ENCODE measurements at regions not wholly inside any gene's neighbourhood (a gene's known extent, or its start where the extent isn't known, plus 50 kb on each side); places are given as distances from the start of the nearest gene placed in this dataset.

DNA sequence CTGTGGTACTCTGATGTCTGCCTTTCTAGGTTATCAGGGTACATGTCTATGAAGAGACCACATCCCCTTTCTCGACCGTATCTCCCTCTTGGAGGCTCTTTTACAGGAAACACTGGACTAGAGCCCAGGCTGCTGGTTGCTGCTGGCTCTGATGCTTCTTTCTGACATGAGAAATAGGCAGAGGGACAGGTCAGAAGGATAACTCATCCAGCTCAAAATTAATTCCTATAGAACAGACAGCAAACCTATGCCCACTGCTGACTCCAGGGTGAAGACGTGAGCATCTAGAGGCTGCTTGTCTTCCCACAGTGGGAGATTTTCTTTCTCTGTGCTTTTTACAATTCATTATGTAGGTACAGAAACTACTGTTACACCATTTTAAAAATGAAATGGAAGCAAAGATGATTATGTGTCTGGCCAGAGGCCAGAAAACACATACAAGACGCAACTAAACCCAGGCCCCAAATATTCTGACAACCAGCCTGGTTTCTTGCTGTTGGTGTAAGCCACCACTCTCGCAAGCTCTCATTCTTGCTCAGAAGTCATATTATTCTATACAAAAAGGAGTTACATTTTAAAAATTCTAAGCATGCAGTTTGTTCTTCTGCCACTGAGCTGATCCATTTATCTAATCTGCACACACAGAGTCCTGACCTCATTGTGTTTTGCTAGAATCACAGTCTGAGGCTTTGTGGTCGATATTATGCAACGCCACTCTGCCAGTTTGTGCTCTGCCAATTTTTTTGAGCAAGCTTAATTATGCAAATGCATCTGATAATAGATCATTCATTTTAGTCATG lies 424.3 kb downstream of the KIF20B start:
- peak; percentile 53 for DNase-seq (ENCODE audit: low read depth)

DNA sequence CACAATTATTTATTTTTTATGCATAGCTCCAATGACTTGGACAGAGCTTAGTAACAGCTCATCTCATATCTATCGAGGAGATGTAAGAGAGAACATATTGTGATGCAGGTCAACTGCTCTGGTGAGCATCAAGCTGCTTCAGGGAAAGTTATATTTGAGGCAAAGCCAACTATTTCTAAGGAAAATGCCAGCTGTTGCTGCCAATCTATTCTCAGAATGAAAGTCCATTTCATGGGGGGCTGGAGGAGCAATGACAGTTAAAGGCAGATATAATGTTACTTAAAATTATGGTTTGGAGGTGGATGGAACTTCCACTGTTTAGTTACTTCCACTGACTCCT lies 424.8 kb downstream of the KIF20B start:
- no peak for DNase-seq (ENCODE audit: low read depth)

DNA sequence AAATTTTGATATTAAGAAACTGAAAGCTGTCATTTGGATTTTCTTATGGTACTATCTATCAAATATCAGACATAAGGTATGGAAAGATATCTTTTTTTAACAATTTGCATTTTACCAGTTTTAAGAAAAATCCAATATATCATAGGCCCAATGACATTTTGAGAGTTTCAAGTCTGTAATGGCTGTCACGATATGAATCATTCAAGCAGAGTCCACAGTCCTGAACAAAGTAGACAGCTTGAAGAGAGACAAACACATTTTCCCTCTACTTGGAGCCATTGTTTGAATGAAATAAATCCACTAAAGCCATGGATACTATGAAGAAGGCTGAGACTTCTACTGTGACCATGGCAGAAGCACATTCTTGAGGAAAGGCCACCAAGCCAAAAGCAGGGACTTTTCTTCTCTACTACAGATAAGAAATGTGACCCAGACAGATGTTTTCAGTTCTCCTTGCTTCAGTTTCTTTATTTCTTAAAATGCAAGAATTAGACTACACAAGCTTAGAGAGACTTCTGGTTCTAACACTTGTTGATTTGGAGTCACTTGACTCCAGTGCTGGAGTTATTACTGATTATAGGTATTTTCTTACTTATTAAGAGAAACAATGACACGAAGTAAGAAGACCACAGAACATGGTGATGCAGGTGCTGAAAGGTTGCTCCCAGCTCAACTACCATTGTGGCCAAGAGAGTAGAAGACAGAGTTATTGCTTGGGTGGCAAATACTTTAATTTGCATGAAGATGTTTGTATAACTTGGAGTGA lies 429.1 kb downstream of the KIF20B start:
- no peak for DNase-seq (ENCODE audit: low read depth)

DNA sequence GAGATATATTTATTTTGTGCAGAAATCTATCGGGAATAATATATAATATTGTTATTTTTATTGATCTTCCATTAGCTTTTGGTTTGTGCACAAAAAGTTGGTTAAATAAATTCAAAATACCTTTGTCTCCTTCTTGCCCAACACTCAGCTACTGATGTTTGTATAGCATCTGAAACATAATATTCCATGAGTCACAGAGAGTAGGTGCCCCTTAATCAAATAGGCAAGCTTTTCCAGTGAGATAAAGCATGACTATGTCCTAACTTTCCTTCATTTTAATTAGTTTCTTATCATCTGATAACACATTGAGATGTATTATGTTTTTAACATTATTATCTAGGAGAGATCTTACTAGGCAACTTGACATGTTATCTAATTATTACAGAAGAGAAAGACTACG lies 432.2 kb downstream of the KIF20B start:
- no peak for DNase-seq (ENCODE audit: low read depth)

DNA sequence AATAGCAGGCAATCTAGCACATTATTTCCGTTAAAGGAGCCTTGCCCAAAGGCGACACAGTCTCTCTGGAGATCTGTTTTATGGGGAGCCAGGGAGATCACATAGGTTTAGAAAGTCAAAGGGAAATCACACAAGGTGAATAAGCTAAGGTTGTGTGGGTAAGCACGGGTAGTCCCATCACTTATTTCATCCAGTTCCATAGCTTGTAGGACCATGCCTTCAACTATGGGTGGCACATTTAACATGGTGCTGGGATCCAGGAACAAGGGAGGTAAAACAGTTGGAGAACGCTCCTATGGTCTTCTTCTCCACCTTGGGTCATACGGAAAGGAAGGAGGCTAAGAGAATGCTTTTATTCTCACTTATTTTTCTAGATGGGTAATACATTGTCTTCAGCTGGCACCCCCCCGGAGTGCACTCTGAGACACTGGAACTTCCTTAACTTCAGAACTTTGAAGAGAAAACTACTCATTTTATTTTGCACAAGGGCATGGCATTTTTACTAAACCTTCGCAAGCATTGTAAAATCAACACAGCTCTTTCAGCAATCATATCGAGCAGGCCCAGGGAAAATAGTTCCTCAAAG lies 435.4 kb downstream of the KIF20B start:
- DNase-seq (ENCODE audit: low read depth), result no peak

DNA sequence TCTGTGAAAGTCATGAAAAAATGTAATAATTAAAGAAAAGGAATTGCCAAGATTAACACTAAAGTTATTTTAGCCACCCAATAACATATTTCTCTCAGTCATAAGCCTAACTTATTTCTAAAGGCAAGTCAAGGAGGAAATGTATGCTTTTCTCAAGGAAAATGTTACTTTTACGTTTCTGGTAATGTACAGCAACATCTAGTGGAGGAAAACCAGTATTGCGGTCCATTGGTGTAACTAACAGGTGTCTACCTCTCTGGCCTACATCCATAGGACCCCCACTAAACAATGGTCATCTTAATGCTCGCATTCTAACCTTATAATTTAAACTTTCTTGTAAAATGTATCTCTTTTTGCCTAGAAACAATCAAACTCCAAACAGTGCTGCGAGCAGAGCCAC lies 437.5 kb downstream of the KIF20B start:
- DNase-seq (ENCODE audit: low read depth), result no peak

DNA sequence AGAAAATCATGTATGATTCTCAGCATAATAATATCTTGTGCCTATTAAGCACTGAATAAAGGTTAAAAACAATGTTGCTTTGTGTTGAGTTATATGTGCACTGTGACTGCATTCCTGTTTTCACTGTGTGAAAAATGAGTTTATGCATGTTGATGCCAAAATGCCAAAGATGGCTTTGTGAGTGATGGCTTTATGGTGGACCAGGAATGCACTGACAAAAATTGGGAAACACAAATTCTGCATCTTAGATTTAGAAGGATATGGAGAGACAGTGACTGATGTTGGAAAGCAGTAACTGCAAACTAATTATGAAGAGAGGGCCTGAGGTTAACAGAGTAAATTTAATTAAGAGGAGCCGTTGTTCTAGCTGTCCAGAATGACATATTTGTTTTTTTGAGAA lies 440.4 kb downstream of the KIF20B start:
- DNase-seq (ENCODE audit: low read depth), result no peak

DNA sequence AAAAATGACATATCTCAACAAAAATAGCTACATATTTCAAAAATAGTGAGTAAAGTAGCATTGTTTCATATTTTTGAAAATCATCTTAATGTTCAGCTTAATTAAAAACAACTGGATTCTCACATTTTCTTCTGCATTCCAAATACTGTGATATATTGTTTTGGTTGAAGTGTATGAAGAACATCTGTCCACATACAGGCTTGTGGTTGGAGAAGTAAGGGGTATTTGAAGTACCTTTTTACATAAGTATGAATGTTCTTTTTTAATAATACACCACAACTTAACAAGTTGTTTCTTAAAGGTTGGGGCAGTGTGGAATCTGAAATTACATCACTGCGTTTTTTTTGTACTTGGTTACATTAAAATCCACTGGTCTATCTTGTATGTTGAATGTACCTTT lies 442.5 kb downstream of the KIF20B start:
- DNase-seq (ENCODE audit: low read depth), result no peak

DNA sequence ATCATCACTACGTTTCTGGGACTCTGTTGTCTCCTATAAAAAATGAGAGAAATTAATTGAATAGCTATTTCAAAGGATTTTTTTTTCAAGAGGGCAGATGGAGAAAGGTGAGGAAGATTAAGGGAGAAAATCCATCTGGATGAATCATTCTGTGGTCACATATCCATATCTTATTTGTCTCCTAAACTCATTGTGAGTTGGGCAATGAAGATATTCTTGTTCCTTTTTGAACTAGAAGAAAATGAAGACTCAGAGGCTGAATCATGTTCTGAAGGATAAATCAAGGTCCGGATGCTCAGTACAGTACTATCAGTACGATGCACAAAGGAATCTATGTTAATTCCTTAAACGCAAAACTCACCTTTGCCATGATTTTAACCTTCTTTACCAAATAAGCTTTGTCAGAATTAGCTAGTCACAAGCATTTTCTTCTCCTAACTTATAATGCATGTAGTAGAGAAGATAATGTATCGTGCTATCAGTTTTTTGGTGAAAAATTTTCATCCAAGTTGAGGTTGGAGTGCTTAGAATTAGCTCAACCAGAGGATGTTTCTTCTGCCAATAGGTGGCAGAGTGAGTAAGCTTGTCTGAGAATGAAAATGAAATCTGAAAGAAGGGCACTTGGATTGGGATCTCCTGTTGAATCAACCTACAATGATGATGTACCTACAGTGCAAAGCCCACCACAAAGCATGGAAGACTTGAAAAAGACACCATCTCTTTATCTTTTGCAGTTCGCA lies 446.9 kb downstream of the KIF20B start:
- no peak for DNase-seq (ENCODE audit: low read depth)

DNA sequence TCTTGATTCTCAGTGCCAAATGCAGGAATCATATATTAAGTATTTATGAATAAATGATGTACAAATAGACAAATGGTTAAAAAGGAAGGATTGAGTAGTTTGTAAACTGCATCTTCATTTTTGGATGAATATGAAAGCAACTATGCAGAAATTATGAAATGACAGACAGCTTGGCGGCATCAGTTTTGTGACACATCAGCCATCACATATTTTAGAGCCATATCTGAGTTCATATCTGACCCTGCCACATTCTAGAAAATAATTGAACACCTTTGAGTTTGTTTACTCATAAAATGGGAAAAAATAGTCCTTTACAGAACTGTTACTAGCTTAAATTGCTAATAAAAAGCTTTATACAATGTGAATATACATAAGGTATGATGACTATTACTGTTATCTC lies 448.2 kb downstream of the KIF20B start:
- DNase-seq (ENCODE audit: low read depth), result no peak

DNA sequence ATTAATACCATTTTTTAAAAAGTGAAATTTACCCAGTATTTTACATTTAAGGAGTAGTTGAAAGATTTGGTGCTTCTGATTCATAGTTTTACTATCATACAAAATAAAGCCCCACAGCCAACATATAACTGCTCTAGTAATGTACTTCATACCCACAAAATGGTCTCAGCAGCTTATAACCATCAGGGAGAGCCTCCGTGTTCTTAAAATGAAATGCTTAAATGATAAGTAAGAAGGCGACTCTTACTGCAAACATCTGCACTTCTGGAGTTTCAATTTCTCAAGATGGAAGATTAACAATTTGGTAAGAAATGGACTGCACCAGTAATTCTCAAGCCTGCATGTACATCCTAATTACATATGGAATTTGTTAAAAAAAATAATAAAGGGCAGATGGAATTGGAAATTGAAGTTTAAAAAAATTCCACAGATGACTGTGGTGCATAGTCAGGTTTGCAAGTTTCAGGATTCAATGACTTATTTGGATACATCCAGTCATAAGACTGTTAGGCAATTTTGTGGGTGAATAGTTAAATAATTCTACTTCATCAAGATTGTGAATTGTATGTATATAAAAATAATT lies 461.0 kb downstream of the KIF20B start:
- peak; percentile 70 for DNase-seq (ENCODE audit: low read depth)

DNA sequence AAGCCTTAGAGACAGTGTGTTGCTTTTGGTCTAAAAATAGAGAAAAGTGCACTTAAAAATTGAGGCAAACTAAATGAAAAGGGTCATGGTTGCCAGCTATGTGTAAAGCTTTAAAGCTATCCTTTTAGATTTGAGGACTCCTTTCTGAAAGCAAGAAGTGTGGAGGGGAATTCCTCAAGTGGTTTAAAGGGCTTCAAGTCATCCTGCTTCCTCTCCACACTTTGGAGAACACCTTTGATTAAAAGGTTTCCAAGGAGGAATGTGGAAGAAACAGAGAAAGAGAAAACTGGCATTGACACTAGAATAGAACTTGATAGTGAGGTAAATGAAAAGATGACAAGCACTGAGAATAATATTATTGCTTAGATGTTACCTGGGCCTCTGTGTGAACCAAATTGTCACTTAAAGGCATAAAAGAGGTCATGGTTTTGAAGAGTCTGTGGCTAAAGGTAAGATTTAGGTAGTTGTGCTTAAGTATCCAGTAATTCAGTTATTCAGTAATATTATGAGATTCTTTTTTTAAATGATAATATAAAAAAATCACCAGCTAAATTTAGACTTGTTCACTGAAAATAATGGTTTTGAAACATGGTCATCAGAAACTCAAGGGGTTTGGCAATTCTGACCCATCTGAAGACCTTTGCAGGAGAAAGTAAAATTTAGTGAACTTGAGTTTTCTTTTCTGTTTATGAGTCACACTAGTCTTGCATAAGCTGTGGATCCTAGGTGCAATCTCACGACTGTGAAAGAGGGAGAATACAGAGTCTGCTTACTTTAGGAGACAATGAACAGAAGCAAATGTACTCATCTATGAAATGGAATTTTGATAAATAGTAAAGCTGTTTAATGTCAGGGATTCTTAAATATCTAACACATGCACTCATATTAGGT lies 466.0 kb downstream of the KIF20B start:
- DNase-seq (ENCODE audit: low read depth), result peak; percentile 36

DNA sequence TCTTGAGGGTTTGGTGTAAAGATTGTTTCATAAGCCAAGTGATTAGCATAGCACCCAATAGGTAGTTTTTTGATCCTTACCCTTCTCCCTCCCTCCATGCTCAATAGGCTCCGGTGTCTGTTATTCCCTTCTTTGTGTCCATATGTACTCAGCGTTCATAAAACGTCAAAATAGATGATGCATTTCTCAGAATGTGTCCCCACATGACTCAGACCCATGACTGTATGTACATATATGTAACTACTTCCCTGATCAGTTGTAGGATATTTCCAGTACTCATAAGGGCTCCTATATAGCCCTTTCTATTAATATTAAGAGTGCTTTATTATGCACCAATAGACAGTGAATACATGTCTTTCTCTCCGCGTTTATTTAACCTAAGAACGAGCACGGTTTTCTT lies 466.9 kb downstream of the KIF20B start:
- DNase-seq (ENCODE audit: low read depth), result no peak

DNA sequence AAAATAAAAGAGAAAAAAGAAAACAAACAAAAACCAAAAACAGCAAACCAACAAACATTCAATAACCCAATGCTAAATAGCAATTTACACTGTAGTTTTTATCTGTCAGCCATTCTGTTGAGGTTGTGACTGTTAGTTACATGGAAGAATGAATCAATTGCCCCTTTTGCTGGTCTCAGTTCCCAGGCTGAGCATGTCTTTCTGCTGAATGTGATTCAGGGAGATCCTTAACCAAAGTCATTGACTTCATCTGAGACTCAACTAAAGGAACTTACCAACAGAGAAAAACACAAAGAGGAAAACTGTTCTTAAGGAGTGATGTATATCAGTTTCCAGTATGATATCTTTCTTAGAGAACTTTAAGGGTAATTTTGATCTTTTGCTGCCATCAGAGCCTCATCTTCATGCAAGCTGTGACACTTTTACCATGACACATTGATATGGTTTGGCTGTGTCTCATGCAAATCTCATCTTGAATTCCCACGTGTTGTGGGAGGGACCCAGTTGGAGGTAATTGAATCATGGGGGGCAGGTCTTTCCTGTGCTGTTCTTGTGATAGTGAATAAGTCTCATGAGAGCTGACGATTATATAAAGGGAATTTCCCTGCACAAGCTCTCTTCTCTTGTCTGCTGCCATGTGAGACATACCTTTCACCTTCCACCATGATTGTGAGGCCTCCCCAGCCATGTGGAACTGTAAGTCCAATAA lies 469.8 kb downstream of the KIF20B start:
- DNase-seq (ENCODE audit: low read depth), result no peak

DNA sequence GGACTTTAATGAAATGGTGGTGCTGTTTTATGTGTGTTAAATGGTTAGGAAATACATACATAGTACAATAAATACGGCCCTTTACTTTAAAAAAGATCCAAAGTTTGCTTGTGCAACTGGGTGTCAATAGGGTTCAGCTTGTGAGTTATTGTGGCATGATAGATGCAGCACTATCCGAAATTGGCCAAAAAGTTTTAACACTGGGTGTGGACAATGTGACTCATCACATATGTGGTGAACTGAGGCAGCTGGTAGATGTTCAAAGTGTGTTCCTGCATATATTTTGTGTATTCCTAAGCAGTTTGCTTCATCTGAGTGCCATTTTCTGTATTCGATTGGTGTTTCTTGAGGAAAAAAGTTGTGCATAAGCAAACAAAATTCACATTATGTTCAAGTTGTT lies 473.1 kb downstream of the KIF20B start:
- DNase-seq (ENCODE audit: low read depth), result no peak

DNA sequence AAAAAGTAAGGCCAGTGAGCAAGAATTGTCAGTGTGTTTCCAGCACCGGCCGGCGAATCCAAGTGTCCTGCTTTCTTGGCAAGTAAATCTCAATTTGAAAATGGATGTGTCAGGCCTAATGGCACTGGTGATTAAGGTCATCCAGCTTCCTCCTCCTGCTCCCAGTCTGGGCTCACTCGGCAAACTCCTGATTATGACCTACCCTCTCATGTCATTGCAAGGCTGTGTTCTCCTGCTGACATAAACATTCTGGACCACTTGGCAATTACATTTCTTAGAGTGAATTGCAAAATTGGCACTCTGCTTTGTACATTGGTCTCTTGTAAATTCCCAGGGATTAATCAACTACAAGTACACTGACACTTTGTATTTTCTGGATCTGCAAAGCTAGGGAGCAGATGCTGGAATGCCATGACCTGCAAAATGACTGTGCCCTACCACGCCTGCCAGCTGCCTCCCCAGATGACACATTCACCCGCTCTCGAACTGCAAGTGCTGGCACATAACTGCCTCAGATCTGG lies 473.8 kb downstream of the KIF20B start:
- DNase-seq (ENCODE audit: low read depth), result no peak

DNA sequence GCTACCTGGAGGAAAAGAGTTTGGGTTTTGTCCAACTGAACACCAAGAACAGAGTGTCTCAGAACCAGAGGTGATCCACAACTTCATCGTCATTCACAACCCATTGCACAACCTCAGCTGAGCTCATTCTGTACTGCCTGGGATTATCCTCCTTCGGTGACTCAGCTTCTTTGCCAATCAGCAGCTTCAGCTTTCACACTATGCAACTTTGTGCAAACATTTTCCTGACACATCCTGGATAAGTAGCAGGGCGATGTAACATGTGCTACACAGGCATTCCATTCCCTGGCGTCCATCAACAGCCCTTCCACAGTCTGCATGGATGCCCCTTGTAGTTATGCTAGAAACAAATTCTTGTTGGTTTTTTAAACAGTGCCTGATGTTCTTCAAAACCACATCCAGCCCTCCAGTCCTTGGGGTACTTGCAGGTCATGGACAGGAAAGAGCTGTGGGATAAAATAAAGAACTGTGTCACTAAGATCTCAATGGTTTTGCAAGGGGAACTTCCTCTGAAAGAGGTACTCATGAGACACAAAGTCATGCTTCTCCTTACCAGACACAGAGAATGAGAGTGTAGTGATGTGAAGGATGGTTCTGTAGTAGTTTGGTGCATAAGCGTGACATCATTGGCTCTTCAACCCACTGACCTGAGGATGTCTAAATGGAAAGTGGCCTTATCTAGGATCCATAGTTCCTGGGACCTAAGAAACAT lies 478.5 kb downstream of the KIF20B start:
- DNase-seq (ENCODE audit: low read depth), result peak; percentile 98

DNA sequence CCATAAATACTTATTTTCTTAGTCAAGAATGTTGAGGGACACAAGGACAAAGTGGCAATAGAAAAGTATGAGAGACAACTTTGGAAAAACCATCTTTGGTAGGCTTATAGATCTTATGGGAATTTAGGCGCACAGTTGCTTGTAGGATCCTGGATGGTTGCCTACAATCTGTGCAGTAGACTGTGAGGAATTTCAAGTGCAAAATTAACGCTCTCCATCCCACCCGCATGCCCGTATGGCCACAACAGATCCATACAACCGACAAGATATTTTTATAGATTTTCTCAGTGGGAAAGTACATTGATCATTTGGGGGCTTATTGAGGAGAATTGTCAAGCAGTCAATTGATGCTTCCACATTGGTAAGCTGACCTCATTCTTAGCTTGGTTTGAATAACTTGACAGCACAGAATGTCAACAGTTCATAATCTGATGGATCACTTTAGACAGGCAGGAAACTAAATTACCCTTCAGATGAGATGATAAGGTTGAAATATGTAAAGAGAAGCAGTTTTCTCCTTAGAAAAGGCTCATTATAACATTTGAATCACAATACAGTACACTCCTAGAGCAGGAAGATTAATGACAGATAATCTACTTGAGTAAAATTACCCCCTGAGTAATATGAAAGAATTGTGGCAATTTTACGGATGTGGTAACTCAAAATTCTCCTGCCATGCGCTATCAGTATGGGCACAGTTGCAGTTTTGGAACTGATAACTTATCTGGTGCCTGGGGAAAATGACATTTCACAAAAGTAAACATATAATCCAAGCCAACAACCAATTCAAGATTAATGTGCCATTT lies 479.7 kb downstream of the KIF20B start:
- no peak for DNase-seq (ENCODE audit: low read depth)

DNA sequence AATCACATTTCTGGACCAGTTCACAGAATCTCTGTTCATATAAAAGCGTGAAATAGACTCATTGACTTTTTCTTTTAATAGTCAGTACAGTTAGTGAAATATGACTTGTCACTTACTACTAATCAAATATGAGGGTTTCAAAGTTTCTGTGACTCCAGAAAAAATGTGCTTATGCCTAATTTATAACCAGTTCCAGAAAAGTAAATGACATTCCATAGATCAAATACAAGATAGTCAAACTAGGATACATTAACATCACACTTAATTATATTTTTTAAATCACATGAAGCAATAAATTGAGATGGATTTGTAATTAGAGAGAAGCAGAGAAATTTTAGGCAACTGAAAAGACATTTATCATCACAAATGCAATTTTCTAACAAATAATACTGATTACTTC lies 491.4 kb downstream of the KIF20B start:
- DNase-seq (ENCODE audit: low read depth), result no peak

All from non-pigmented ciliary epithelial cell (primary cell).